CD8-positive, alpha-beta memory T cell (primary cell): ENCODE measurements at regions not wholly inside any gene's neighbourhood (a gene's known extent, or its start where the extent isn't known, plus 50 kb on each side); places are given as distances from the start of the nearest gene placed in this dataset.
A peak's percentile ranks its signal among the peaks of the same experiment; 100 is the strongest.

Experiments
- CTCF ChIA-PET: fragments of 350-600 bp; sonication (Branson Sonifier 250); formaldehyde crosslinking; loops from one replicate; lab custom pipeline; 2021; ENCODE audit warnings: antibody characterized with exemption; lab: Charles Lee
- POLR2A ChIA-PET: fragments of 350-600 bp; sonication (Branson Sonifier 250); formaldehyde crosslinking; loops from one replicate; lab custom pipeline; 2021; ENCODE audit warnings: antibody characterized with exemption; lab: Charles Lee
- DNase-seq, 5 donors: peaks; one replicate each; pipeline versions ENCODE4 v3.0.0 to v3.0.0-alpha.2; 2020 to 2022; ENCODE audit warnings: mixed read lengths in 1 of 5
- H3K27ac ChIP-seq: one replicate; pipeline ENCODE4 v1.7.0; 2013; ENCODE audit warnings: low read depth, mild to moderate bottlenecking, low read length, moderate library complexity
- H3K27me3 ChIP-seq: 2 replicates; pipeline ENCODE4 v1.7.0; 2013; ENCODE audit warnings: low read length, mild to moderate bottlenecking; ENCODE audit not compliant: insufficient read depth, poor library complexity, severe bottlenecking
- H3K36me3 ChIP-seq: 2 replicates; pipeline ENCODE4 v1.7.0; 2013; ENCODE audit warnings: mild to moderate bottlenecking, low read length, moderate library complexity; ENCODE audit not compliant: insufficient read depth
- H3K4me1 ChIP-seq: 2 replicates; pipeline ENCODE4 v1.7.0; 2013; ENCODE audit warnings: mild to moderate bottlenecking, low read length, moderate library complexity; ENCODE audit not compliant: insufficient read depth
- H3K4me3 ChIP-seq: 2 replicates; pipeline ENCODE4 v1.7.0; 2013; ENCODE audit warnings: mild to moderate bottlenecking, low read length
- H3K9me3 ChIP-seq: 2 replicates; pipeline ENCODE4 v1.7.0; 2013; ENCODE audit warnings: mild to moderate bottlenecking, low read length
- H3K27ac Mint-ChIP-seq, 8 donors: one replicate each; pipeline ENCODE4 v1.8.0; 2020 to 2021; ENCODE audit warnings: mixed read lengths in 8 of 8, mild to moderate bottlenecking in 6 of 8, inconsistent platforms in 3 of 8, moderate library complexity in 3 of 8
- H3K27me3 Mint-ChIP-seq, 2 donors: one replicate each; pipeline ENCODE4 v1.8.0; 2020 to 2021; ENCODE audit warnings: mixed read lengths in 2 of 2, mild to moderate bottlenecking in 1 of 2, moderate library complexity in 1 of 2
- H3K36me3 Mint-ChIP-seq, 3 donors: one replicate each; pipeline ENCODE4 v1.8.0; 2020 to 2021; ENCODE audit warnings: mixed read lengths in 3 of 3, inconsistent platforms in 1 of 3, mild to moderate bottlenecking in 1 of 3
- H3K4me1 Mint-ChIP-seq, 3 donors: one replicate each; pipeline ENCODE4 v1.8.0; 2020 to 2021; ENCODE audit warnings: mixed read lengths in 3 of 3, inconsistent platforms in 1 of 3, mild to moderate bottlenecking in 1 of 3
- H3K4me3 Mint-ChIP-seq, 7 donors: one replicate each; pipeline ENCODE4 v1.8.0; 2020 to 2021; ENCODE audit warnings: mixed read lengths in 7 of 7, mild to moderate bottlenecking in 6 of 7, moderate library complexity in 4 of 7, inconsistent platforms in 2 of 7
- H3K9me3 Mint-ChIP-seq, 5 donors: one replicate each; pipeline ENCODE4 v1.8.0; 2020 to 2022; ENCODE audit warnings: mixed read lengths in 5 of 5, mild to moderate bottlenecking in 3 of 5, moderate library complexity in 2 of 5, inconsistent platforms in 1 of 5

- Histone ChIP-seq H3K9me3 (no peaks in the 10 kb centered on the region), H3K36me3 (no peaks in the 10 kb centered on the region), H3K4me3 (no peak overlapping the region), H3K27ac (no peak overlapping the region), H3K4me1 (no peaks in the 10 kb centered on the region), H3K27me3 (no peaks in the 10 kb centered on the region)
- Mint-ChIP-seq H3K36me3 (peaks cover 0 to 1% (median 0%) of the 10 kb centered on the region in 3 donors), H3K4me3 (no peak overlapping the region), H3K9me3 (no peaks in the 10 kb centered on the region), H3K27me3 (no peaks in the 10 kb centered on the region), H3K27ac (no peak overlapping the region), H3K4me1 (peaks cover 12 to 21% (median 19%) of the 10 kb centered on the region in 3 donors)
- DNase-seq = no peak
- ChIA-PET POLR2A (no interaction called here), CTCF (no interaction called here)
These were observed 231.7 kb upstream of the AFF2 start for GRCh38 chrX:148268673-148269072.

DNA sequence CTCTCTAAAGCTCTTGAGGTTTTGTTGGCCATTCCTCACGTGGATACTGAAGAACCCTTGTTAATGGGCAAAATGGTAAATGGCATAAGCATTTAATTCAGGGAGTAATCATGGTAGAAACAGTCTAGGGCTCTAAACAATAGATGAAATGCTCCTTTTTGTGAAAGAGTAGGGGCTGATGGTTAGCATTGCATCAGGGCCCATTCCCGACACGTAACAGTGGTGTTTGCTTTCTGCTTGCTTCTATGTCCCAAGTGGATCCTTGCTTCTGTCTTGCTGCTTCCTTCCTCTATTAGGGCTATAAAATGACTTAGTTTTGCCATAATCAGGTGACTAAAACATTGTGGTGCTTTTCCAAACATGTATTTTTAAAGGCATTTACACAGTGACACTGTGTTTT is 230.9 kb upstream of the AFF2 start:
- H3K4me1 ChIP-seq = no peaks in the 10 kb centered on the region
- no peaks in the 10 kb centered on the region for H3K27me3 Mint-ChIP-seq
- CTCF ChIA-PET = no interaction called here
- H3K9me3 Mint-ChIP-seq = no peaks in the 10 kb centered on the region
- no peak overlapping the region for H3K27ac ChIP-seq
- no peaks in the 10 kb centered on the region for H3K9me3 ChIP-seq
- H3K4me3 ChIP-seq = no peak overlapping the region
- POLR2A ChIA-PET = no interaction called here
- H3K4me1 Mint-ChIP-seq = peaks cover 12 to 21% (median 19%) of the 10 kb centered on the region in 3 donors
- no peak for DNase-seq
- no peaks in the 10 kb centered on the region for H3K36me3 ChIP-seq
- H3K36me3 Mint-ChIP-seq = no peaks in the 10 kb centered on the region
- H3K27me3 ChIP-seq = no peaks in the 10 kb centered on the region
- H3K27ac Mint-ChIP-seq = no peak overlapping the region
- no peak overlapping the region for H3K4me3 Mint-ChIP-seq

GRCh38 chrX:148270499-148270898 is 229.9 kb upstream of the AFF2 start:
- H3K36me3 ChIP-seq = no peaks in the 10 kb centered on the region
- H3K27me3 ChIP-seq = no peaks in the 10 kb centered on the region
- H3K27me3 Mint-ChIP-seq = no peaks in the 10 kb centered on the region
- H3K27ac ChIP-seq = no peak overlapping the region
- H3K4me1 ChIP-seq = no peaks in the 10 kb centered on the region
- no peaks in the 10 kb centered on the region for H3K9me3 Mint-ChIP-seq
- no peak overlapping the region for H3K4me3 ChIP-seq
- H3K36me3 Mint-ChIP-seq = no peaks in the 10 kb centered on the region
- CTCF ChIA-PET = no interaction called here
- POLR2A ChIA-PET = no interaction called here
- H3K4me3 Mint-ChIP-seq = no peak overlapping the region
- no peaks in the 10 kb centered on the region for H3K9me3 ChIP-seq
- H3K4me1 Mint-ChIP-seq = peaks cover 12 to 21% (median 19%) of the 10 kb centered on the region in 3 donors
- H3K27ac Mint-ChIP-seq = peak overlapping the region in 2 of 8 donors; percentile 5 to 34
- peak in 1 of 5 donors; percentile 7 for DNase-seq

DNA sequence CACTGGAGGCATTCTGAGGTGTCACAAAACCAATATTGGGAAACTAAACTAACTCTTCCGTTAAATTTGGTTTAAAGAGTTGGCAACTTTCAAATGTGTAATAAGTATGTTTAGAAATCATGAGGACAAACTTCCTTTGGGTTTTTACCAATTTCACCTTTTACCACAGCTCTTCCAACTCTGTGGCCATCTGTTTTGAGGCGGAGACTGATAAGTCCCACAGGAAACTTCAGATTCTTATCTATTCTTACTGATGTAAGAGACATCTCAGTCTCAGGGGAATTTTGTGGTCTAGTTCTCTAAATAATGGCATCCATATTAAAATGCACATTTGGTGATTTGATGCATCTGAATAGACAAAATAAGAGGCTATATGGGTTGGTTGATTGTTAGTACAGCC is 229.2 kb upstream of the AFF2 start:
- no peak for DNase-seq
- no peaks in the 10 kb centered on the region for H3K36me3 ChIP-seq
- no peaks in the 10 kb centered on the region for H3K4me1 ChIP-seq
- no peak overlapping the region for H3K27ac ChIP-seq
- Mint-ChIP-seq H3K27me3 (peaks cover 0 to 1% of the 10 kb centered on the region in 2 donors), H3K36me3 (no peaks in the 10 kb centered on the region), H3K4me1 (peaks cover 12 to 26% (median 18%) of the 10 kb centered on the region in 3 donors), H3K27ac (no peak overlapping the region), H3K4me3 (no peak overlapping the region), H3K9me3 (no peaks in the 10 kb centered on the region)
- ChIA-PET CTCF (no interaction called here), POLR2A (no interaction called here)
- no peak overlapping the region for H3K4me3 ChIP-seq
- H3K9me3 ChIP-seq = no peaks in the 10 kb centered on the region
- no peaks in the 10 kb centered on the region for H3K27me3 ChIP-seq

- Histone ChIP-seq H3K27me3 (no peaks in the 10 kb centered on the region), H3K9me3 (no peaks in the 10 kb centered on the region), H3K36me3 (no peaks in the 10 kb centered on the region), H3K27ac (no peak overlapping the region), H3K4me1 (peaks cover 17% of the 10 kb centered on the region), H3K4me3 (no peak overlapping the region)
- Mint-ChIP-seq H3K27me3 (no peaks in the 10 kb centered on the region), H3K9me3 (no peaks in the 10 kb centered on the region), H3K27ac (peak overlapping the region in 2 of 8 donors; percentile 39 to 41), H3K4me3 (no peak overlapping the region), H3K36me3 (no peaks in the 10 kb centered on the region), H3K4me1 (peaks cover 4 to 18% (median 14%) of the 10 kb centered on the region in 3 donors)
- ChIA-PET POLR2A (no interaction called here), CTCF (no interaction called here)
- DNase-seq = no peak
These were observed 218.5 kb upstream of the AFF2 start for GRCh38 chrX:148281920-148282319.

- Histone ChIP-seq H3K27me3 (no peaks in the 10 kb centered on the region), H3K4me3 (no peak overlapping the region), H3K9me3 (no peaks in the 10 kb centered on the region), H3K36me3 (no peaks in the 10 kb centered on the region), H3K4me1 (peaks cover 17% of the 10 kb centered on the region), H3K27ac (no peak overlapping the region)
- Mint-ChIP-seq H3K36me3 (no peaks in the 10 kb centered on the region), H3K27me3 (no peaks in the 10 kb centered on the region), H3K9me3 (no peaks in the 10 kb centered on the region), H3K4me1 (peaks cover 3 to 16% (median 13%) of the 10 kb centered on the region in 3 donors), H3K4me3 (no peak overlapping the region), H3K27ac (peak overlapping the region in 2 of 8 donors; percentile 15)
- no peak for DNase-seq
- ChIA-PET POLR2A (no interaction called here), CTCF (no interaction called here)
These were observed 217.9 kb upstream of the AFF2 start for GRCh38 chrX:148282504-148282903.

- CTCF ChIA-PET = no interaction called here
- no peaks in the 10 kb centered on the region for H3K36me3 Mint-ChIP-seq
- H3K36me3 ChIP-seq = no peaks in the 10 kb centered on the region
- no peaks in the 10 kb centered on the region for H3K9me3 ChIP-seq
- H3K4me1 Mint-ChIP-seq = peaks cover 3 to 16% (median 13%) of the 10 kb centered on the region in 3 donors
- no peak overlapping the region for H3K27ac Mint-ChIP-seq
- H3K4me3 Mint-ChIP-seq = no peak overlapping the region
- no peak overlapping the region for H3K4me3 ChIP-seq
- H3K27me3 ChIP-seq = no peaks in the 10 kb centered on the region
- H3K9me3 Mint-ChIP-seq = no peaks in the 10 kb centered on the region
- H3K4me1 ChIP-seq = peaks cover 17% of the 10 kb centered on the region
- H3K27me3 Mint-ChIP-seq = peaks cover 0 to 2% of the 10 kb centered on the region in 2 donors
- H3K27ac ChIP-seq = no peak overlapping the region
- DNase-seq = no peak
- POLR2A ChIA-PET = no interaction called here
These were observed 216.4 kb upstream of the AFF2 start for GRCh38 chrX:148284056-148284455.

- Histone ChIP-seq H3K36me3 (no peaks in the 10 kb centered on the region), H3K27ac (no peak overlapping the region), H3K9me3 (no peaks in the 10 kb centered on the region), H3K4me3 (no peak overlapping the region), H3K4me1 (peaks cover 17% of the 10 kb centered on the region), H3K27me3 (no peaks in the 10 kb centered on the region)
- ChIA-PET CTCF (no interaction called here), POLR2A (no interaction called here)
- Mint-ChIP-seq H3K4me1 (peaks cover 3 to 16% (median 13%) of the 10 kb centered on the region in 3 donors), H3K36me3 (no peaks in the 10 kb centered on the region), H3K9me3 (no peaks in the 10 kb centered on the region), H3K27ac (no peak overlapping the region), H3K4me3 (no peak overlapping the region), H3K27me3 (peaks cover 0 to 5% of the 10 kb centered on the region in 2 donors)
- DNase-seq = no peak
These were observed 215.6 kb upstream of the AFF2 start for GRCh38 chrX:148284821-148285220.

DNA sequence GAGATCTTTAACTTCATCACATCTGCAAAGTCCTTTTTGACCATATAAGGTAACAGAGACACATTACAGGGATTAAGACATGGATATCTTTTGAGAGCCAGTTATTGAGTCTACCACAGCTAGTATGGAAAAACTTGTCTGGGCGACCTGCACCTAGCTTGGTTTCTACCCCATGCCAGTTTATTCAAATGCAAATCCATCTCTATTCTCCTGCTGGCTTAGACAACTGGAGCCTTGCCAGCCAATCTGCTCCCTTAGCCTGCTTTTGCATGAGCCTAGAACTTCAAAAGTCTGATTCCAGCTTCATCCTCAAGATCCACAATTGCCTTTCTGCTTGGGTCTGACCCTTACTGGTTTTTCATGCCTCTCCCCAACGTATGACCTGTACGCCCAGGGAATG is 212.0 kb upstream of the AFF2 start:
- H3K27ac Mint-ChIP-seq = no peak overlapping the region
- Histone ChIP-seq H3K4me3 (no peak overlapping the region), H3K27me3 (no peaks in the 10 kb centered on the region), H3K9me3 (no peaks in the 10 kb centered on the region), H3K4me1 (peaks cover under 1% of the 10 kb centered on the region), H3K36me3 (no peaks in the 10 kb centered on the region), H3K27ac (no peak overlapping the region)
- no peak overlapping the region for H3K4me3 Mint-ChIP-seq
- H3K9me3 Mint-ChIP-seq = no peaks in the 10 kb centered on the region
- CTCF ChIA-PET = no interaction called here
- H3K4me1 Mint-ChIP-seq = peaks cover 0 to 7% (median 0%) of the 10 kb centered on the region in 3 donors
- POLR2A ChIA-PET = no interaction called here
- no peaks in the 10 kb centered on the region for H3K36me3 Mint-ChIP-seq
- no peak for DNase-seq
- peaks cover 0 to 5% of the 10 kb centered on the region in 2 donors for H3K27me3 Mint-ChIP-seq
